OCI-LY7 (cell line): ENCODE measurements at regions not wholly inside any gene's neighbourhood (a gene's known extent, or its start where the extent isn't known, plus 50 kb on each side); places are given as distances from the start of the nearest gene placed in this dataset.
"Not testable (repeated sequence)": the region's sequence is repeated elsewhere in the genome, so short reads cannot be mapped to it uniquely, and the experiment has no call there.

Experiments used
- BruUV-seq: library from RNA; stranded (reverse); fragments of 400-500 nt; replicated peaks from 2 replicates; lab custom pipeline; 2021; lab: Mats Ljungman, UMichigan
- CTCF ChIA-PET: fragments of 300-600 bp; sonication (Branson Sonifier 250); formaldehyde crosslinking; loops from one replicate; lab custom pipeline; 2022; ENCODE audit warnings: antibody characterized with exemption; ENCODE audit not compliant: unreplicated experiment; lab: Charles Lee
- POLR2A ChIA-PET: fragments of 300-600 bp; sonication (Branson Sonifier 250); formaldehyde crosslinking; loops from one replicate; lab custom pipeline; 2022; ENCODE audit warnings: antibody characterized with exemption; lab: Charles Lee
- DNase-seq: peaks from one replicate; pipeline ENCODE4 v3.0.0-alpha.2; 2015; ENCODE audit warnings: low spot score
- H2AFZ ChIP-seq: fragments of 200-600 bp; sonication (generic), shearing (Covaris generic); 2 replicates; pipeline ENCODE4 v1.6.1; 2014; ENCODE audit warnings: mild to moderate bottlenecking, antibody characterized with exemption, low read length, moderate library complexity
- H3K27ac ChIP-seq: fragments of 200-600 bp; sonication (generic); 2 replicates; pipeline ENCODE4 v1.5.1; 2014; ENCODE audit warnings: mixed run types, low read depth, mild to moderate bottlenecking, moderate library complexity, low read length, inconsistent platforms; ENCODE audit not compliant: poor library complexity, severe bottlenecking
- H3K36me3 ChIP-seq: fragments of 200-600 bp; sonication (generic); 2 replicates; pipeline ENCODE4 v1.6.1; 2014; ENCODE audit warnings: mild to moderate bottlenecking, antibody characterized with exemption, low read length, moderate library complexity, mixed read lengths; ENCODE audit not compliant: insufficient read depth
- H3K4me1 ChIP-seq: fragments of 200-600 bp; sonication (generic); 2 replicates; pipeline ENCODE4 v1.5.1; 2014; ENCODE audit warnings: mild to moderate bottlenecking, low read length; ENCODE audit not compliant: insufficient read depth, poor library complexity, severe bottlenecking
- H3K4me2 ChIP-seq: fragments of 200-600 bp; sonication (generic); 2 replicates; pipeline ENCODE4 v1.6.1; 2014; ENCODE audit warnings: mild to moderate bottlenecking, low read length
- H3K4me3 ChIP-seq: fragments of 200-600 bp; sonication (generic); 2 replicates; pipeline ENCODE4 v1.5.1; 2014; ENCODE audit warnings: mild to moderate bottlenecking, low read depth, low read length; ENCODE audit not compliant: poor library complexity, severe bottlenecking
- H3K79me2 ChIP-seq: fragments of 200-600 bp; sonication (generic); 2 replicates; pipeline ENCODE4 v1.6.1; 2016; ENCODE audit warnings: low read depth, mild to moderate bottlenecking, low read length, moderate library complexity, mixed read lengths; ENCODE audit not compliant: insufficient read depth
- H3K9me2 ChIP-seq: fragments of 200-600 bp; sonication (generic); 2 replicates; pipeline ENCODE4 v1.6.1; 2016; ENCODE audit warnings: mild to moderate bottlenecking, low read length, mixed read lengths; ENCODE audit not compliant: insufficient read depth
- H3K9me3 ChIP-seq: fragments of 200-600 bp; sonication (generic); 2 replicates; pipeline ENCODE4 v1.6.1; 2014; ENCODE audit warnings: mild to moderate bottlenecking, mixed run types, low read length, mixed read lengths
- H4K20me1 ChIP-seq: fragments of 200-600 bp; sonication (generic); 2 replicates; pipeline ENCODE4 v1.6.1; 2014; ENCODE audit warnings: mild to moderate bottlenecking, antibody characterized with exemption, low read length, moderate library complexity, mixed read lengths; ENCODE audit not compliant: insufficient read depth
- CTCF ChIP-seq: fragments of 200-600 bp; sonication (generic); conservative IDR thresholded peaks from 2 replicates; pipeline ENCODE4 v1.5.1; 2014; ENCODE audit warnings: mild to moderate bottlenecking, antibody characterized with exemption, low read length, moderate library complexity, mixed read lengths
- EZH2phosphoT487 ChIP-seq: fragments of 200-600 bp; sonication (generic); IDR thresholded peaks from 2 replicates; pipeline ENCODE4 v1.6.1; 2018; ENCODE audit warnings: low read depth, borderline replicate concordance, mild to moderate bottlenecking, mixed run types, antibody characterized with exemption, low read length, moderate library complexity, mixed read lengths
- intact Hi-C: fragments of 100-400 bp; cut with micrococcal nuclease; formaldehyde crosslinking; loops from one replicate; pipeline ENCODE4 v1.10.0; 2022; ENCODE audit not compliant: unreplicated experiment

GRCh38 chr1:72954943-72955342, 672.6 kb upstream of the NEGR1 start:
- Histone ChIP-seq H3K27ac (no peak overlapping the region), H3K79me2 (no peaks in the 10 kb centered on the region), H3K4me3 (no peak overlapping the region), H3K9me3 (no peaks in the 10 kb centered on the region), H3K36me3 (no peaks in the 10 kb centered on the region), H3K9me2 (no peaks in the 10 kb centered on the region), H3K4me2 (no peak overlapping the region), H3K4me1 (no peaks in the 10 kb centered on the region), H2AFZ (no peak overlapping the region), H4K20me1 (no peaks in the 10 kb centered on the region)
- no peak for DNase-seq
- no TSS peak for BruUV-seq
- intact Hi-C loops: no loop called here
- TF ChIP-seq CTCF (no peak), EZH2phosphoT487 (no peak)
- ChIA-PET CTCF (no interaction called here), POLR2A (no interaction called here)

DNA sequence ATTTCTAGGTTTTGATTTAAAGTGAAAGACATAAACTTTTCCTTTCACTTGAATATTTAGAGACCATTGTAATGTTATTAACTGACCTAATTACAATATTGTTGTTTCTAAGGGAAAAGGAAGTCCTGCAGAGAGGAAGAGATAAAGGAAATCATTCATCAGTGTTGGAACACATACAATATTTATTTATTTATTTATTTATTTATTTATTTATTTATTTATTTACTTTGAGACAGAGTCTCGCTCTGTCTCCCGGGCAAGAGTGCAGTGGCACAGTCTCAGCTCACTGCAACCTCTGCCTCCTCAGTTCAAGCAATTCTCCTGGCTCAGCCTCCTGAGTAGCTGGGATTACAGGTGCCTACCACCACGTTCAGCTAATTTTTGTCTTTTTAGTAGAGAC, 668.6 kb upstream of the NEGR1 start:
- BruUV-seq, H3K4me1 ChIP-seq, H3K27ac ChIP-seq, H3K4me2 ChIP-seq, DNase-seq, H2AFZ ChIP-seq, H3K9me2 ChIP-seq, CTCF ChIA-PET, intact Hi-C loops, H3K4me3 ChIP-seq, H3K9me3 ChIP-seq, H3K79me2 ChIP-seq, H4K20me1 ChIP-seq, H3K36me3 ChIP-seq: not testable (repeated sequence)
- POLR2A ChIA-PET: interaction anchor here (0.6 kb wide), 1 partner anchor 38 kb away, joined by 3 read pairs; no protein-coding TSS in a partner anchor

- Histone ChIP-seq H3K9me2 (no peaks in the 10 kb centered on the region), H3K36me3 (no peaks in the 10 kb centered on the region), H3K27ac (no peak overlapping the region), H2AFZ (no peak overlapping the region), H3K4me1 (no peaks in the 10 kb centered on the region), H3K9me3 (no peaks in the 10 kb centered on the region), H3K79me2 (no peaks in the 10 kb centered on the region), H3K4me2 (no peak overlapping the region), H3K4me3 (no peak overlapping the region), H4K20me1 (no peaks in the 10 kb centered on the region)
- no peak for DNase-seq
- intact Hi-C loops: no loop called here
- POLR2A ChIA-PET: interaction anchor here (0.5 kb wide), 1 partner anchor 1598 kb away, joined by 4 read pairs; no protein-coding TSS in a partner anchor
- TF ChIP-seq EZH2phosphoT487: no peak
- TF ChIP-seq CTCF: no peak
- CTCF ChIA-PET: no interaction called here
- no TSS peak for BruUV-seq
Measured at GRCh38 chr1:72946903-72947499, 664.7 kb upstream of the NEGR1 start.
